ENCODE measurements at regions not wholly inside any gene's neighbourhood (a gene's known extent, or its start where the extent isn't known, plus 50 kb on each side); places are given as distances from the start of the nearest gene placed in this dataset.

DNA sequence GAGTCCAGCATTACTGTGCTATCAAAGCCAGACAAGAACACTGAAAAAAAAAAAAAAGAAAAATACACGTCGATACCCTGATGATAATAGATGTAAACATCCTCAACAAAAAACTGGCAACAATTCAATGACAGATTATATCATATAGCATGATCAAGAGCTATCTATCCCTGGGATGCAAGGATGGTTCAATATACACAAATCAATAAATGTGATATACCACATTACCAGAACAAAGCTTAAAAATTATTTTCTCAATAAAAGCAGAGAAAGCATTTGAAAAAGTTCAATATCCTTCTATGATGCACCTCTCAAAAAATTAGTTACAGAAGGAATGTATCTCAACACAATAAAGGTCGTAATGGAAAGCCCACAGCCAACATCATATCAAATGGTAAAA, 332.8 kb upstream of the MMADHC start:
- Histone ChIP-seq H3K9me3 (ENCODE audit: control insufficient read depth in 1 of 2, insufficient read depth in 1 of 2, low read length in 2 of 2) (no peaks in the 10 kb centered on the region), H3K36me3 (ENCODE audit: insufficient read depth, low read length) (no peaks in the 10 kb centered on the region), H3K4me3 (ENCODE audit: low read length) (no peak overlapping the region), H3K27me3 (ENCODE audit: control insufficient read depth in 1 of 2, insufficient read depth in 2 of 2, low read length in 2 of 2) (no peaks in the 10 kb centered on the region), H3K4me1 (ENCODE audit: insufficient read depth, low read length) (no peaks in the 10 kb centered on the region), H3K27ac (ENCODE audit: low read depth in 1 of 2, low read length in 2 of 2) (no peak overlapping the region)
- H3K27me3 Mint-ChIP-seq, result no peaks in the 10 kb centered on the region
- ChIA-PET CTCF (no interaction called here), POLR2A (no interaction called here)
- H3K27ac Mint-ChIP-seq, result no peak overlapping the region
- no peak overlapping the region for H3K4me3 Mint-ChIP-seq
- TF ChIP-seq, protein P1, sequence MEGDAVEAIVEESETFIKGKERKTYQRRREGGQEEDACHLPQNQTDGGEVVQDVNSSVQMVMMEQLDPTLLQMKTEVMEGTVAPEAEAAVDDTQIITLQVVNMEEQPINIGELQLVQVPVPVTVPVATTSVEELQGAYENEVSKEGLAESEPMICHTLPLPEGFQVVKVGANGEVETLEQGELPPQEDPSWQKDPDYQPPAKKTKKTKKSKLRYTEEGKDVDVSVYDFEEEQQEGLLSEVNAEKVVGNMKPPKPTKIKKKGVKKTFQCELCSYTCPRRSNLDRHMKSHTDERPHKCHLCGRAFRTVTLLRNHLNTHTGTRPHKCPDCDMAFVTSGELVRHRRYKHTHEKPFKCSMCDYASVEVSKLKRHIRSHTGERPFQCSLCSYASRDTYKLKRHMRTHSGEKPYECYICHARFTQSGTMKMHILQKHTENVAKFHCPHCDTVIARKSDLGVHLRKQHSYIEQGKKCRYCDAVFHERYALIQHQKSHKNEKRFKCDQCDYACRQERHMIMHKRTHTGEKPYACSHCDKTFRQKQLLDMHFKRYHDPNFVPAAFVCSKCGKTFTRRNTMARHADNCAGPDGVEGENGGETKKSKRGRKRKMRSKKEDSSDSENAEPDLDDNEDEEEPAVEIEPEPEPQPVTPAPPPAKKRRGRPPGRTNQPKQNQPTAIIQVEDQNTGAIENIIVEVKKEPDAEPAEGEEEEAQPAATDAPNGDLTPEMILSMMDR (IDR thresholded peaks at IDR 0.05), result no peak
- peaks cover 8% of the 10 kb centered on the region for H3K9me3 Mint-ChIP-seq
- intact Hi-C loops (cut with DNase I, micrococcal nuclease), result no loop called here
- ATAC-seq (ENCODE audit: poor library complexity), result no peak
- no peaks in the 10 kb centered on the region for H3K36me3 Mint-ChIP-seq (ENCODE audit: low read depth)
- DNase-seq, result no peak
- no peaks in the 10 kb centered on the region for H3K4me1 Mint-ChIP-seq (ENCODE audit: low read depth)

DNA sequence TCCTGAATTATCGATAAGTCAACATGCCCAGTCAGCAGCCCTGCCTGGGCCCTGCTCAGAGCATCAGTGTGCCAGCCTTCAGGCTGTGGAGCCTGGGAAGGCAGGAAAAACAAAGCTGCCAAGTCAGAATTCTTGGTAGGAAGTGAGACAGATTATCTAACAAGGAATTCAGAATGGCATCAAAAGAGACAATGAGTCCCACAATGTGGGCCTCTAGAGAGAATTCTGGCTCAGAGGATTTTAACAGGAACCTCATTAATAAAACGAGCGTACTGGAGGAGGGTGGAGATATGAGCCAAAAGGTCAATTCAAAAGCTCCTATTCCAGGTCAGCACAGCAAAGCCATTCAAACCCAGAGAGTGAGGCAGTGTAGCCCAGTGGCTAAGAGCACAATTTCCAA, 327.6 kb upstream of the MMADHC start:
- intact Hi-C loops (cut with DNase I, micrococcal nuclease), result no loop called here
- no peak overlapping the region for H3K27ac Mint-ChIP-seq
- no peaks in the 10 kb centered on the region for H3K27me3 Mint-ChIP-seq
- no peak overlapping the region for H3K4me3 ChIP-seq (ENCODE audit: low read length)
- H3K36me3 ChIP-seq (ENCODE audit: insufficient read depth, low read length), result no peaks in the 10 kb centered on the region
- ChIA-PET POLR2A (no interaction called here), CTCF (no interaction called here)
- DNase-seq (no peak), ATAC-seq (ENCODE audit: poor library complexity) (no peak)
- H3K4me3 Mint-ChIP-seq, result no peak overlapping the region
- no peaks in the 10 kb centered on the region for H3K4me1 Mint-ChIP-seq (ENCODE audit: low read depth)
- TF ChIP-seq, protein P1 (IDR thresholded peaks at IDR 0.05), result no peak
- H3K4me1 ChIP-seq (ENCODE audit: insufficient read depth, low read length), result no peaks in the 10 kb centered on the region
- no peak overlapping the region for H3K27ac ChIP-seq (ENCODE audit: low read depth in 1 of 2, low read length in 2 of 2)
- H3K9me3 ChIP-seq (ENCODE audit: control insufficient read depth in 1 of 2, insufficient read depth in 1 of 2, low read length in 2 of 2), result no peaks in the 10 kb centered on the region
- no peaks in the 10 kb centered on the region for H3K36me3 Mint-ChIP-seq (ENCODE audit: low read depth)
- peaks cover 12% of the 10 kb centered on the region for H3K9me3 Mint-ChIP-seq
- no peaks in the 10 kb centered on the region for H3K27me3 ChIP-seq (ENCODE audit: control insufficient read depth in 1 of 2, insufficient read depth in 2 of 2, low read length in 2 of 2)

DNA sequence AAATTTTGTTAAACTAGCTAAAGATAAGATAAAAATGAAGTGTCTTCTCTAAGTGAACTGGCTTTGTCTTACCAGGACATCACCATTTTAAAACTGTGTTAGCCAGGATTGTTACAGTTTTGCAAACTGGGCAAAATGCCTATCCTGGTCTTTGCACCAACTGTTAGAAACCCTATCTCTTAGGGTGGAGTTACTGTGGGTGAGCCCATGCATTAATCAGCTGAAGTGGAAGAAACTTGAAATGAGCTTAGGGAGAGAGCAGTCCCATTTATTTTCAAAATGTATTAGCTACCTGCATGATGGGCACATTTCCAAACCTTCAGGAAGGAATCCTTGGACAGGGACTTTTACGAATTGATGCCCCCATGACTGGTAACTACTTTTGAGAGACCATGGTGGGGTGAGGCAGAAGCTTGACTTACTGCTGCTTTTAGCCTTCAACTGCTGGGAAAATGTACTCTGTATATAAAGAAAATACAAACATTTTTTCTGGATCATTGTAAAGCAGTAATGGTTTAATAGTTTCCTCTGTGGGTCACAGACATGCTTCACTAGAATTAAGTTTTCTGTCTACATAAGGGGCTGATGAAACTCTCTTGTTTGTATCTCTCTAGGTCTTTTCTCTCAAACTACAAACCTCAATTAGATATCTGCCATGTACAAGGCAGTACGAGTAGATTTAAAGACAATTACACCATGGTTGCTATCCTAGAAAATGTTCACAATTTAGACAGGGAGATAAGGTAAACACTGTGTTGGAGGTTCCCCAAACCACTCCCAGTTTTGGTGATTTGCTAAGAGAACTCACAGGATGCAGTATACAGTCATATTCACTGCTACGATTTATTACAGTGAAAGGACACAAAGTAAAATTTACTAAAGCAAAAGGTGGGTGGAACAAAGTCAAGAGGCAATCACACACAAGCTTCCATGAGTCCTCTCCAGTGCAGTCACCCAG, 321.4 kb upstream of the MMADHC start:
- ATAC-seq (ENCODE audit: poor library complexity), result no peak
- TF ChIP-seq, protein P1 (IDR thresholded peaks at IDR 0.05), result no peak
- no peaks in the 10 kb centered on the region for H3K4me1 ChIP-seq (ENCODE audit: insufficient read depth, low read length)
- H3K9me3 ChIP-seq (ENCODE audit: control insufficient read depth in 1 of 2, insufficient read depth in 1 of 2, low read length in 2 of 2), result no peaks in the 10 kb centered on the region
- peaks cover 7% of the 10 kb centered on the region for H3K9me3 Mint-ChIP-seq
- no peaks in the 10 kb centered on the region for H3K36me3 Mint-ChIP-seq (ENCODE audit: low read depth)
- H3K4me1 Mint-ChIP-seq (ENCODE audit: low read depth), result no peaks in the 10 kb centered on the region
- H3K4me3 Mint-ChIP-seq, result no peak overlapping the region
- no peaks in the 10 kb centered on the region for H3K27me3 Mint-ChIP-seq
- H3K27ac ChIP-seq (ENCODE audit: low read depth in 1 of 2, low read length in 2 of 2), result no peak overlapping the region
- intact Hi-C loops (cut with DNase I, micrococcal nuclease), result no loop called here
- no peak overlapping the region for H3K4me3 ChIP-seq (ENCODE audit: low read length)
- H3K36me3 ChIP-seq (ENCODE audit: insufficient read depth, low read length), result no peaks in the 10 kb centered on the region
- CTCF ChIA-PET, result no interaction called here
- no peaks in the 10 kb centered on the region for H3K27me3 ChIP-seq (ENCODE audit: control insufficient read depth in 1 of 2, insufficient read depth in 2 of 2, low read length in 2 of 2)
- no peak overlapping the region for H3K27ac Mint-ChIP-seq
- no peak for DNase-seq
- POLR2A ChIA-PET, result no interaction called here

Data from CD4-positive, alpha-beta T cell (primary cell).